Panc1 (cell line): ENCODE measurements at regions not wholly inside any gene's neighbourhood (a gene's known extent, or its start where the extent isn't known, plus 50 kb on each side); places are given as distances from the start of the nearest gene placed in this dataset.

Experiments
- CTCF ChIP-seq: fragments of 450-650 bp; IDR thresholded peaks from 2 replicates; pipeline ENCODE4 v1.5.1; 2017; ENCODE audit warnings: mild to moderate bottlenecking
- TCF7L2 ChIP-seq: IDR thresholded peaks from 2 replicates; pipeline ENCODE4 v1.6.1; 2011; ENCODE audit warnings: mild to moderate bottlenecking, low read depth, low read length, inconsistent platforms

GRCh38 chr13:31614073-31614472 is 125.3 kb upstream of the RXFP2 start:
- TF ChIP-seq CTCF, result no peak
- no peak for TF ChIP-seq TCF7L2
